Gastroesophageal sphincter (tissue), 4 donors: ENCODE measurements at regions not wholly inside any gene's neighbourhood (a gene's known extent, or its start where the extent isn't known, plus 50 kb on each side); places are given as distances from the start of the nearest gene placed in this dataset.

Experiments
- ATAC-seq: fragments of 150-250 bp; one replicate; pipeline ENCODE4 v1.9.1; 2016; ENCODE audit warnings: mild to moderate bottlenecking, moderate library complexity
- H3K27ac ChIP-seq, 4 donors: fragments of 200-600 bp; sonication (generic) in 3 of 4; 1 replicate in 3 of 4; 2 replicates in 1 of 4; pipeline ENCODE4 v1.5.1; 2016 to 2019
- H3K27me3 ChIP-seq: fragments of 200-600 bp; sonication (generic); one replicate; pipeline ENCODE4 v1.5.1; 2019
- H3K36me3 ChIP-seq, 2 donors: fragments of 200-600 bp; sonication (generic); one replicate each; pipeline ENCODE4 v1.5.1; 2019; ENCODE audit warnings: control low read depth in 1 of 2
- H3K4me1 ChIP-seq, 3 donors: fragments of 200-600 bp; sonication (generic); 1 replicate in 2 of 3; 2 replicates in 1 of 3; pipeline ENCODE4 v1.5.1; 2016 to 2019; ENCODE audit warnings: control low read depth in 2 of 3
- H3K4me3 ChIP-seq, 2 donors: fragments of 200-600 bp; sonication (generic); one replicate each; pipeline ENCODE4 v1.5.1; 2019; ENCODE audit warnings: mild to moderate bottlenecking in 1 of 2, moderate library complexity in 1 of 2
- H3K9me3 ChIP-seq, 3 donors: fragments of 200-600 bp; sonication (generic); one replicate each; pipeline ENCODE4 v1.5.1; 2017 to 2019; ENCODE audit warnings: control low read depth in 2 of 3
- CTCF ChIP-seq, 4 experiments: fragments of 200-600 bp in 2 of 4; fragments of 450-650 bp in 2 of 4; sonication (generic) in 1 of 4; IDR thresholded peaks; one replicate each; pipeline ENCODE4 v1.5.1; 2017 to 2019; ENCODE audit warnings: antibody characterized with exemption in 4 of 4, mild to moderate bottlenecking in 2 of 4, moderate library complexity in 2 of 4
- EP300 ChIP-seq: sonication (generic); formaldehyde crosslinking; IDR thresholded peaks from one replicate; pipeline ENCODE4 v1.6.1; 2017; ENCODE audit warnings: antibody characterized with exemption, mild to moderate bottlenecking
- POLR2A ChIP-seq, 2 donors: fragments of 450-650 bp; IDR thresholded peaks; one replicate each; pipeline ENCODE4 v1.6.1; 2017; ENCODE audit warnings: antibody characterized with exemption in 2 of 2, mild to moderate bottlenecking in 2 of 2, moderate library complexity in 1 of 2
- POLR2AphosphoS5 ChIP-seq: sonication (generic); formaldehyde crosslinking; IDR thresholded peaks from one replicate; pipeline ENCODE4 v1.6.1; 2017; ENCODE audit warnings: antibody characterized with exemption
- WGBS, 2 donors: methylation state at CpG; one replicate each; pipeline ENCODE4 v1.1.5; 2018; ENCODE audit warnings: low coverage in 1 of 2; 5-methylcytosine and 5-hydroxymethylcytosine counted together

- Histone ChIP-seq H3K36me3 (no peaks in the 10 kb centered on the region), H3K27ac (no peak overlapping the region), H3K27me3 (no peaks in the 10 kb centered on the region), H3K4me3 (no peak overlapping the region), H3K9me3 (no peaks in the 10 kb centered on the region), H3K4me1 (no peaks in the 10 kb centered on the region)
- TF ChIP-seq POLR2AphosphoS5, result no peak
- TF ChIP-seq CTCF (IDR thresholded peaks at IDR 0.05), result no peak
- TF ChIP-seq EP300, result no peak
- TF ChIP-seq POLR2A (IDR thresholded peaks at IDR 0.05), result no peak
- 63 to 84% methylated on average over 3 to 4 of the region's 4 CpGs for WGBS, 2 donors
- ATAC-seq, result no peak
Measured at GRCh38 chr12:83197483-83197914, 510.8 kb downstream of the TMTC2 start.

- ATAC-seq, result no peak
- TF ChIP-seq POLR2AphosphoS5 (no peak), CTCF (IDR thresholded peaks at IDR 0.05) (no peak), EP300 (no peak), POLR2A (IDR thresholded peaks at IDR 0.05) (no peak)
- Histone ChIP-seq H3K4me3 (no peak overlapping the region), H3K9me3 (no peaks in the 10 kb centered on the region), H3K27ac (no peak overlapping the region), H3K27me3 (no peaks in the 10 kb centered on the region), H3K36me3 (no peaks in the 10 kb centered on the region), H3K4me1 (no peaks in the 10 kb centered on the region)
- WGBS, 2 donors, result 84 to 89% methylated on average over 3 of the region's 3 CpGs
Measured at GRCh38 chr12:83196694-83197350, 510.1 kb downstream of the TMTC2 start.

- TF ChIP-seq POLR2A (IDR thresholded peaks at IDR 0.05), result no peak
- no peak for TF ChIP-seq CTCF (IDR thresholded peaks at IDR 0.05)
- no peak for TF ChIP-seq EP300
- no peak for TF ChIP-seq POLR2AphosphoS5
- ATAC-seq, result no peak
- 69 to 89% methylated on average over 5 to 8 of the region's 8 CpGs for WGBS, 2 donors
Measured at GRCh38 chr12:83190631-83191390, 504.1 kb downstream of the TMTC2 start.

GRCh38 chr12:83186419-83186818, 499.7 kb downstream of the TMTC2 start:
- 43 to 63% methylated on average over 1 of the region's 1 CpG for WGBS, 2 donors
- ATAC-seq, result no peak
- Histone ChIP-seq H3K36me3 (no peaks in the 10 kb centered on the region), H3K4me1 (peaks cover 0 to 11% (median 0%) of the 10 kb centered on the region in 3 donors), H3K9me3 (no peaks in the 10 kb centered on the region), H3K27me3 (no peaks in the 10 kb centered on the region), H3K27ac (no peak overlapping the region), H3K4me3 (no peak overlapping the region)
- TF ChIP-seq POLR2A (IDR thresholded peaks at IDR 0.05), result no peak
- no peak for TF ChIP-seq EP300
- TF ChIP-seq POLR2AphosphoS5, result no peak
- TF ChIP-seq CTCF (IDR thresholded peaks at IDR 0.05), result no peak

More at GRCh38 chr12:83190631-83191390, 504.1 kb downstream of the TMTC2 start:
- Histone ChIP-seq H3K27me3 (no peaks in the 10 kb centered on the region), H3K9me3 (no peaks in the 10 kb centered on the region), H3K4me3 (no peak overlapping the region), H3K4me1 (peaks cover 0 to 3% (median 0%) of the 10 kb centered on the region in 3 donors), H3K36me3 (no peaks in the 10 kb centered on the region), H3K27ac (no peak overlapping the region)
